HL-60/S4 (cell line): ENCODE measurements at regions not wholly inside any gene's neighbourhood (a gene's known extent, or its start where the extent isn't known, plus 50 kb on each side); places are given as distances from the start of the nearest gene placed in this dataset.
"Not testable (repeated sequence)": the region's sequence is repeated elsewhere in the genome, so short reads cannot be mapped to it uniquely, and the experiment has no call there.

Experiments
- in situ Hi-C: fragments of 300-500 bp; cut with MboI; formaldehyde crosslinking; loops from 2 replicates; pipeline ENCODE4 v1.14.3; 2022; ENCODE audit warnings: low sequenced_read_pairs

DNA sequence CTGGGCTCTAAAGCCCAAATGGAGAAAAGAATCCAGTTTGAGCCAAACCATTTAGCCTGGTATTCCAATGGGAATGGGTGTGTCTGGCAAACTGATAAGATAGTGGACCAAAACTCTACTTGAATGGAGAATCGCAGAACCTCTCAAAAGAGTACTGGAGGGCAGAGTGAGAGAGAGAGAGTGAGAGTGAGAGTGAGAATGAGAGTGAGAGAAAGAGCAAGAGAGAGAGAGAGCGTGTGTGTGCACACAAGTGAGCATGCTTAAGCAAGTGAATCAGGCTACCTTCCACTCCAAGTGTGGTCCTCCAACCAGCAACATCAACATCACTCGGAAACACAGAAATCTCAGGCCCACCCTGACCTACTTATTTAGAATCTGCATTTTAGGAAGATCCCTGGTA lies 58.8 kb downstream of the UQCRFS1 start:
- in situ Hi-C loops, result no loop called here

DNA sequence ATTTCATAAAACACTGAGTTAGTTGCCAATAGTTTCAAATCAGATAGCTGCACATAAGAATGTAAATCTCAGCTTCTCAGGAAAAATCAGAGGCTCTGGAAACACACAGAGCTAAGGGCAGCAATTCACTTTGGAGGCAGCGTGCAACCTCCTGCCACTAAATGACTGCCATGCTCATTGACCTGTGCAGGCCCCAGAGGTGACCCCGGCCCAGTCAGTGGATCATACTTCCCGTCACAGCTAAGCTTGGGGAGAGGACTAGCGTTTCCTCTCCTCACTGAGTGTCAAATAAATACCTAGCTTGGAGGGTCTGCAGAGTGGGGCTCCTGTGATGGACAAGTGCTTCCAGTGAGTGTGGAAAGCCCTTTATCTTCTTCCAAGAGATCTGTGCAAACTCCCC lies 67.2 kb downstream of the UQCRFS1 start:
- in situ Hi-C loops, result no loop called here

GRCh38 chr19:29143183-29143582 lies 69.8 kb downstream of the UQCRFS1 start:
- in situ Hi-C loops, result no loop called here

DNA sequence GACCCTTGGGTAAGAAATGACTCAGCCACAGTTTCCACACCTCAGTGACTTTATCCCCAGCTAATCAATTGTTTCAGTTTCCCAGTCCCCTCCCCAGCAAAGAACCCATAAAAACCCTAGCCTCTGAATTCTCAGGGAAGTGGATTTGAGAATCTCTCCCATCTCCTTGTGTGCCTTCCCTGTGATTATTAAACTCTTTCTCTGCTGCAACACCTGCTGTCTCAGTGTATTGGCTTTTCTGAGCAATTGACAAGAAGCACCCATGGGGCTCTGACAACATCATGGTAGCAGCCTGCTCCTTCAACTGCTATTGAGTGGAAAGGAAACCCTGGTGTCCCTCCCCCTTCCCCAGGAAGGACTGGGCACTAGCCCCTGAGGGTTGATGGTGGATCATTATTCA lies 73.7 kb downstream of the UQCRFS1 start:
- in situ Hi-C loops, result no loop called here

GRCh38 chr19:29138206-29138605 lies 74.7 kb downstream of the UQCRFS1 start:
- in situ Hi-C loops, result not testable (repeated sequence)

DNA sequence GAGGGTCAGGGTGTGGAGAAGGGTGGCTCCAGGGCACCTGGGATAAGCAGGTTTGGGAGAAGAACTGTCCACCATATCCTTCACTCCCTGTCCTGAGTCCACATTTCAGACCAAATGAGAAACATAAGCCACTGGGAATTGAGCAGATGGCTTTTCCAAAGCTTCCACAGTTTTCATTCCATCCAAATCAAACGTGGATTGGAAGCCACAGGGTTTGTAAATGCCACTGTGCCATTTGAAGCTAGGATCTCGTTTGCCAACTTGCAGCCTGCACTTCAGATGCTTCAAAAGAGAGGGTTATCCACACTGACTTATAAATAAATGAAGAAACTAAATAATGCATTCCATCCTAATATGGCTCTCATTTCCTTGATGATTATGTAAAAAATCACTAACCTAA lies 81.5 kb downstream of the UQCRFS1 start:
- in situ Hi-C loops, result no loop called here

DNA sequence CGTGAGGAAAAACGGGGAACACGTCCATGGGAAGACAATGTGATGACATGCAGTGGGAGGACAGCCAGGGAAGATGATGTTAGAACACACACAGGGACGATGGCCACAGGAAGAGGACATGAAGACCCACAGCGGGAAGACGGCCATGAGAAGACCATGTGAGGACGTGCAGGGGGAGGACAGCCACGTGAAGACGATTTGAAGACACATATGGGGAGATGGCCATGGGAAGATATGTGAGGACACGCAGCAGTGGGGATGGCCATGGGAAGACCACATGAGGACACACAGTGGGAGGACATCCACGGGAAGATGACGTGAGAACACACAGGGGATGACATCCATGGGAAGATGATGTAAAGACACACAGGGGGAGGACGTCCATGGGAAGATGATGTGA lies 83.8 kb downstream of the UQCRFS1 start:
- in situ Hi-C loops, result no loop called here

DNA sequence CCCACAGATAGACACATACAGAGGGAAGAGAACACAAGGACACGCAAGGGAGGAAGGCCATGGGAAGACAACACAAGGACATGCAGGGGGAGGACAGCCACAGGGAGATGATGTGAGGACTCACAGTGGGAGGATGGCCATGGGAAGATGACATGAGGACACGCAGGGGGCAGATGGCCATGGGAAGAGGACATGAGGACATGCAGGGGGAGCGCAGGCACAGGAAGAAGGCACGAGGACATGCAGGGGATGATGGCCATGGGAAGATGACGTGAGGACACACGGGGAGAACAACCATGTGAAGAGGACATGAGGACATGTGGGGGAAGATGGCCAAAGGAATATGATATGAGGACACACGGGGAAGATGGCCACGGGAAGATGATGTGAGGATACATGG lies 84.7 kb downstream of the UQCRFS1 start:
- in situ Hi-C loops, result no loop called here

DNA sequence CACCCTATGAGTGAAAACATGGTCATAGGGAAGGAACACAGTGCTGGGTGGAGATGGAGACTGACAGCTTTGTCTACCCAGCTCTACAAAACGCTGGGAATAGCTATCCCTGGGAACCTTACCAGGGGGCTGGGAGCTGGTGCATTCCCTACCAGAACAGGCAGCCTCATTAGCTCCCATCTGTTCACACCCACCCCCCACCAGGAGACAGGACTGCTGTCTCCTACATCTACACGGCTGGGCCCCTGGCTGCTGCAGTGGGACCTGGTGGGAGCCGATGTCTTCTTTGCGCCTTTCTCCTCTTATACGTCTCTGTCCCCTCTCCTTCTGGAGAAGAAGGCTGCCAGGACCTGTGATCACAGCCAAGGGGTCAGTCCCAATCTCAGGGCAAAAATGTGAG lies 90.8 kb downstream of the UQCRFS1 start:
- in situ Hi-C loops, result no loop called here

DNA sequence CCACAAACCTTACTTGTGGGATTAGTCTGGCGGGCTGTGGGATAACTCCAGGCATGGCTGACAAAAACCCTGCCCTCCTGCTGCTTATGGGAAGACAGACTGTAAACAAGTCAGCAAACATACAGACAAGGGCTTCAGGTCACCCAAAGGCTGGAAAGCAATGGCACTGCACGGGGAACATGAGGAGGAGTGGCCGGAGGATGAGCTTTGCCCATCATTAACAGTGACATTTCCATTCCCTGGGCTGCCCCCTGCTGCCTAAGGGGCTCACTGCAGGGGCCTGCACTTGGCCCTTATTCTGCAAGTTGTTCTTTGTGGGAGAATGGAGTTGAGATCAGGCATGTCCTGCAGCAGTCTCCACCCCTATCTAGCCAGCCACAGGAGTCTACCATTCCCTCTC lies 91.3 kb downstream of the UQCRFS1 start:
- in situ Hi-C loops, result no loop called here

DNA sequence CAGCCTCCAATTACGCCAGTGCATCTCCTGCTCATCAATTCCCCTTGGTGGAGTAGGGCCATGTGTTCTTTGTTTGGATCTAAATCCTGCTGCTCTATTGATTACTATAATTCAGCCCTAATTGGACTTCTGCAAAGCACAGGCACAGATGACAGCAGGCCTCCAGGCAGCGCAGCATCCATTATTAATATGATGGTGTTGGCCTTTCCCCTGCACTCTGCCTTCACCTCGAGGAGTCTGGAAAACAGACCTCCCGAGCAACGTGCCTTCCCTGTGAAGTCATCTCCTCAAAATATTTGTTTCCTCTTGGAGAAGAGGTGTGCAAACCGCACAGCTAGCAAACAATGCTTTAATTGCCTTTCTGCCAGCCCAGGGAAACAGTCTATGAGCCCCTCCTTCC lies 92.5 kb downstream of the UQCRFS1 start:
- in situ Hi-C loops, result no loop called here

- in situ Hi-C loops, result no loop called here
Measured at GRCh38 chr19:29119590-29119989, 93.4 kb downstream of the UQCRFS1 start.

GRCh38 chr19:29118389-29118788 lies 94.6 kb downstream of the UQCRFS1 start:
- in situ Hi-C loops, result no loop called here

DNA sequence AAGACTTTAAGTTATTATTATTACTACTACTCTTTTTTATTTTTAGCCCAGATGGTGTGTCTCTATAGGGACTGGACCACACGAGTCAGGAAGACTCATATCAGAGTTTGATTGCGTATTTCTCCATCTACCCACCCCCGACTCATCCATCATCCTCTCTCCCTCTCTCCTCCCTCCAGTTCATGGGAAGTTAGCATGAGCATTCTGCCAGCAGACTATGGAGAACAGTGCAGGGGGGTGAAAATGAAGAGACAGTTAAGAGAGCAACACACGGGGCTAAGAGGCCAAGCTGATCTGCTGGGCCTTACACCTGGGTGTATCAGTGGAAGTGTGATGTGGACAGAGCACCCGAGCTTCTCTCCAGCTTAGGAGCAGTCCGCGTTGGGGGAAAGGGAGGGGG lies 95.0 kb downstream of the UQCRFS1 start:
- in situ Hi-C loops, result no loop called here

- in situ Hi-C loops, result no loop called here
Measured at GRCh38 chr19:29115181-29115580, 97.8 kb downstream of the UQCRFS1 start.

- in situ Hi-C loops, result no loop called here
Measured at GRCh38 chr19:29113838-29114237, 99.1 kb downstream of the UQCRFS1 start.

DNA sequence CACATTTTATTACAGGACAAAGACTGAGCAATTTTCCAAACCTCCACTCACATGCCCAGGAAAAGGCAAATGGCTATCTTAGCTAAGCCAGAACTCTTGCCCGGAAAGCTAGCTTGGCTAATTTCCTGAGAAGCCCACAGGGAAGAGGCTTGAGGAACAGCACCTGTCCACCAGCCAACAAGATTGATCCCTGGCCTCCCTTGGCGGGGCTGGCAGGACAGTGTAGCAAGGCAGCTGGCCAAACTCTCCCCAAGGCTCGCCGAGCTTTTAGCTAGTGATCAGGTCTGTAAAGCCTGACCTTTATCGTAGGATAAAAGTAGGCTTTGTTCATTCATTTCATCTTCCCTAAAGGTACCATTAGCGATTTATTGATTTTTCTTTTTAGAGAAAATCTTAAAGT lies 101.4 kb downstream of the UQCRFS1 start:
- in situ Hi-C loops, result no loop called here

DNA sequence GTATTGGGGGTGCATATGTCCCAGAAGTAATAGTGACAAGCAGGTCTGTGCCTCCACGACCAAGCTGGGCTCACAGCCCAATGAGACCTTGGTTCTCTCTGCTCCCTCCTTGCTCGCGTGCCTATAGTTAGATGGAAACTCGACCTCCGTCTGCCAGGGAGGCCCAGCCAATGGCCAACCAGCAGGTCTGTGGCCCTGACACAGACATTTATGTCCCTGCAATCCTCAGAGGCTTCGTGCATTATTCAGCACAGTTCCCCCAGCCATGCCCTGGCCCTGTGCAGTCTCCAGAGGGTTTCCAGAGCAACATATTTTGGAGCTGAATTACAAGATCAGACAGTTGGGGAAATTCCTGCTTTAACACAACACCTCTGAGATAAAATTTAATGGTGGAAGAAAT lies 105.1 kb downstream of the UQCRFS1 start:
- in situ Hi-C loops, result no loop called here

- in situ Hi-C loops, result no loop called here
Measured at GRCh38 chr19:29106346-29106885, 106.5 kb downstream of the UQCRFS1 start.

GRCh38 chr19:29105629-29106292 lies 107.2 kb downstream of the UQCRFS1 start:
- in situ Hi-C loops, result no loop called here

DNA sequence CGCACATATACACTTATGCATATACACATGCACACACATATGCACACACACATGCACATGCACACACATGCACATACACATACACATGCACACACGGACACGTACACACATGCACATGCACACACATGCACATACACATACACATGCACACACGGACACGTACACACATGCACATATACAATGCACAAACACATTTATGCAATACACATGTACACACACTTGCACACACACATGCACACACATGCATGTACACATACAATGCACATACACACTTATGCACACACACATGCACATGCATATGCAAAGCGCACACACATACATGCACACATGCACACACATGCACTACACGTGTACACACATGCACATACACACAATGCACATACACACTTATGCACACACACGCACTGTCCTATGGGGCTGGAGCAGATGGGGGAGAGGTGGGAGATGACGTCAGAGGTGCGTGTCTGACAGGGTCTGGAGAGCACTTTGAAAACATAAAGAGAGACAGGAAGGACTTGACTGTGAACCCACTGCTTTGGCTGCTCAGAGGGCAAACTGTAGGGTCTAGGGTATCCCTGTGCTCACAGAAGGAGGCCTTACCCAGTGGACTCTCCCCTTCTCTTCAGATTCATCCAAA lies 108.2 kb downstream of the UQCRFS1 start:
- in situ Hi-C loops, result no loop called here

GRCh38 chr19:29098863-29099481 lies 114.0 kb downstream of the UQCRFS1 start:
- in situ Hi-C loops, result no loop called here
